AG10803 (cell line): ENCODE measurements at regions not wholly inside any gene's neighbourhood (a gene's known extent, or its start where the extent isn't known, plus 50 kb on each side); places are given as distances from the start of the nearest gene placed in this dataset.
"Not testable (repeated sequence)": the region's sequence is repeated elsewhere in the genome, so short reads cannot be mapped to it uniquely, and the experiment has no call there.

ENCODE experiments used
- DNase-seq: peaks from one replicate; pipeline ENCODE4 v3.0.0; 2010; ENCODE audit warnings: low read depth
- H3K4me3 ChIP-seq: 2 replicates; pipeline ENCODE4 v1.5.1; 2011; ENCODE audit warnings: mild to moderate bottlenecking, low read length, control low read depth
- TF ChIP-seq, protein P1 (sequence below): conservative IDR thresholded peaks from 2 replicates; pipeline ENCODE4 v1.5.1; 2011; ENCODE audit warnings: mild to moderate bottlenecking, low read length, control low read depth, inconsistent platforms

GRCh38 chr14:86334355-86334754 lies 804.4 kb downstream of the FLRT2 start:
- H3K4me3 ChIP-seq, result no peak overlapping the region
- TF ChIP-seq, protein P1, sequence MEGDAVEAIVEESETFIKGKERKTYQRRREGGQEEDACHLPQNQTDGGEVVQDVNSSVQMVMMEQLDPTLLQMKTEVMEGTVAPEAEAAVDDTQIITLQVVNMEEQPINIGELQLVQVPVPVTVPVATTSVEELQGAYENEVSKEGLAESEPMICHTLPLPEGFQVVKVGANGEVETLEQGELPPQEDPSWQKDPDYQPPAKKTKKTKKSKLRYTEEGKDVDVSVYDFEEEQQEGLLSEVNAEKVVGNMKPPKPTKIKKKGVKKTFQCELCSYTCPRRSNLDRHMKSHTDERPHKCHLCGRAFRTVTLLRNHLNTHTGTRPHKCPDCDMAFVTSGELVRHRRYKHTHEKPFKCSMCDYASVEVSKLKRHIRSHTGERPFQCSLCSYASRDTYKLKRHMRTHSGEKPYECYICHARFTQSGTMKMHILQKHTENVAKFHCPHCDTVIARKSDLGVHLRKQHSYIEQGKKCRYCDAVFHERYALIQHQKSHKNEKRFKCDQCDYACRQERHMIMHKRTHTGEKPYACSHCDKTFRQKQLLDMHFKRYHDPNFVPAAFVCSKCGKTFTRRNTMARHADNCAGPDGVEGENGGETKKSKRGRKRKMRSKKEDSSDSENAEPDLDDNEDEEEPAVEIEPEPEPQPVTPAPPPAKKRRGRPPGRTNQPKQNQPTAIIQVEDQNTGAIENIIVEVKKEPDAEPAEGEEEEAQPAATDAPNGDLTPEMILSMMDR, result no peak
- DNase-seq, result no peak

DNA sequence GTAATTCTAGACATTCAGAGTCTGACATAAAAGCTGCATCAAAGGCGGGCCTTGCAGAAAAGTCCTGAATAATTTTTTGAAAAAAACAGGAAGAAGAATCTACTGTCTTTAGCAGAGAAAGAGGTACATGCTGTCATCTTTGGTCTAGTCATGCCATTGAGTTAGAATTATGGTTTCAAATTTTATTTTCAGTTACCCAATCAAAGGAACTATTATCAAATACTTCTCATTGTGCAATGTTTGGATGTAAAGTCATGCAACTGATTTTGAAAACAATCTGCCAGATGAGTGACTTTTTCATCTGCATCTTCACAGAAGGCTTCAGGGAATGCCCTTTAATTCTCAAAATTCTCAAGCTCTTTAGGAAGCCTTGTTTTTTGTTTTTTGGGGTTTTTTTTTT lies 803.5 kb downstream of the FLRT2 start:
- no peak overlapping the region for H3K4me3 ChIP-seq
- TF ChIP-seq, protein P1, result no peak
- DNase-seq, result no peak

DNA sequence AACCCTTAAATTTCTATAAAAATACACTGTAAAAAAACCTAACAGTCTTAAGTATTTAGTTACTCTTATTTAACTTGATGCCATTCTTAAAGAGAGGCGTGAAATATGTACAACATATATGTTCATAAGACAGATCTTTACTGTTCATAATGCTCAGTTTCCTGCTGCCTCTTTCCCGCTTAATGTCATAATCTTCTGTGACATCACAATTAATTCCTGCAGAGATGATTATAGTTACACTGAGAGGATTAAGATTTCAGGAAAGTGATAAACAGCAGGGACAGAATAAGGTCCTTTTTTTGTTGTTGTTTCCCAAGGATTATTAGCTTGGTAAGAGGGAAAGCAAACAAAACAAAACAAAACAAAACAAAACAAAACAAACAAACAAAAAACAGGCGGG lies 801.4 kb downstream of the FLRT2 start:
- H3K4me3 ChIP-seq, result no peak overlapping the region
- TF ChIP-seq, protein P1, result no peak

DNA sequence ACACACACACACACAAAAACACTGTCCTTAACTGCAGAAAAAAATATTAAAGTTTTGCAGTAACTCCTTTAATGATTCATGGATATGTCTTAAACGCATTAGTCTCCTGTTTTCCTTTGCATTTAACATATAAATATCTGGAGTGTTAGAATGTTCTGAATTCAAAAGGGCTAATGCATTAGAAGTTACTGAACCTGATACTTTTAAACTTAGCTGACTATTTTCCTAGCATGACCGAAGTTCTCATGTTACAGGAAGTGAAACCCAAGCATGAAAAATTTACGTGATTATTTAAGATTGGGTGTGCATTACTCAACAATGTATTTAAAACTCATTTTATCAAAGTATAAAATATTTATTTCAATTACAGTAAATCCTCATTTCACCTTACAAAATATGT lies 791.2 kb downstream of the FLRT2 start:
- TF ChIP-seq, protein P1, result no peak
- no peak for DNase-seq
- no peak overlapping the region for H3K4me3 ChIP-seq

More for the DNA sequence above, 801.4 kb downstream of the FLRT2 start:
- DNase-seq, result no peak

- DNase-seq, H3K4me3 ChIP-seq: not testable (repeated sequence)
Measured at GRCh38 chr14:86312154-86312665, 782.3 kb downstream of the FLRT2 start.

DNA sequence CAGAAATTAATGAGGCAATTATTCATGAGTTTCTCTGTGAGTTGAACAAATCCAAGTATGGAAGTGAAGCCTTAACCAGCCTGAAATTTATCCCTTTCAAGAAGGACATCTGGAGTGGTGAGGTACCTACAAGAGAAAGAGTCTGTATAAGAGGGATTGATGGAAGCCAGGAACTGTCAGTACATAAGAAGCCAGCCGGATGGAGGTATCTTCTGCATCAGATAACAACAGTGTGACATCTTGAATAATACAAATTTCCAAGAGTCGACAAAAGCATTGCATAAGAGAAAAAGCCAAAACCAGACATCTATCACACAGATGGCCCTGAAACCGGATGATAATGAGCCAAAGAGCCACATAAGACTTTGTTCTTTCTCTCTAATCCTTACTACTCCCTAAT lies 781.2 kb downstream of the FLRT2 start:
- no peak for DNase-seq
- no peak overlapping the region for H3K4me3 ChIP-seq
- TF ChIP-seq, protein P1, result no peak

- no peak for DNase-seq
- no peak overlapping the region for H3K4me3 ChIP-seq
- TF ChIP-seq, protein P1, result no peak
Measured at GRCh38 chr14:86310611-86311010, 780.7 kb downstream of the FLRT2 start.

- no peak for DNase-seq
- TF ChIP-seq, protein P1, result no peak
- H3K4me3 ChIP-seq, result no peak overlapping the region
Measured at GRCh38 chr14:86310148-86310547, 780.2 kb downstream of the FLRT2 start.
